ENCODE measurements at regions not wholly inside any gene's neighbourhood (a gene's known extent, or its start where the extent isn't known, plus 50 kb on each side); places are given as distances from the start of the nearest gene placed in this dataset.
"Not testable (repeated sequence)": the region's sequence is repeated elsewhere in the genome, so short reads cannot be mapped to it uniquely, and the experiment has no call there.

DNA sequence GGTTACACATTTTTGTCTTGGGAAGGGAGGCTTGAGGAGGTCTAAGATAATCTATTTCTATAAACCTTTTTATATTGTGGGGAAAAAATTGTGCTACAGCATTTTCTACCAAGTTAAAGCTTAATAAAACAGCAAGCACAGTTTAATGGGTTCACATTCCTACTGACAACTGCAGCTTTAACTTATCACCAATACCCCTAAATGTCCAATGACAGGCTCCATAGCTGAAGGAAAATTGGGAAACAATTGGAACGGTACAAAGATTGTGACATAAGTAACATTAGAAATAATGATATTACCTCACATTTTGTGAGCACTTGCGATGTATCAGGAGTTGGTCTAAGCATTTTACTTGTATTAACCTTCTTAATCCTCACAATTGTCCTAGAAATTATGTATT lies 79.5 kb upstream of the HAPLN1 start:
- Histone ChIP-seq H3F3A (replicated peaks; ENCODE audit: insufficient read depth) (no peaks in the 10 kb centered on the region), H4K20me1 (ENCODE audit: insufficient read depth) (no peaks in the 10 kb centered on the region), H3K36me3 (replicated peaks in 1 of 2; ENCODE audit: control insufficient read depth in 1 of 2, insufficient read depth in 2 of 2, low read length in 1 of 2) (no peaks in the 10 kb centered on the region), H3K27me3 (ENCODE audit: insufficient read depth) (no peaks in the 10 kb centered on the region), H3K4me2 (no peak overlapping the region), H3K9ac (no peak overlapping the region), H3K79me2 (ENCODE audit: insufficient read depth) (no peaks in the 10 kb centered on the region), H3K27ac (ENCODE audit: low read depth in 2 of 2, low read length in 1 of 2) (no peak overlapping the region), H3K9me3 (no peaks in the 10 kb centered on the region), H3K4me1 (ENCODE audit: control insufficient read depth in 1 of 2, insufficient read depth in 2 of 2, low read depth in 1 of 2, low read length in 1 of 2) (no peaks in the 10 kb centered on the region), H3K9me2 (no peaks in the 10 kb centered on the region), H2AFZ (ENCODE audit: low read depth) (no peak overlapping the region), H3K4me3 (ENCODE audit: low read depth in 2 of 2, low read length in 1 of 2) (no peak overlapping the region)
- WGBS (ENCODE audit: low lambda C conversion rate) = 55% methylated on average over 2 of the region's 2 CpGs
- CTCF ChIA-PET = no interaction called here
- POLR2A ChIA-PET = no interaction called here
- no peak for DNase-seq
- TF ChIP-seq, protein P1, sequence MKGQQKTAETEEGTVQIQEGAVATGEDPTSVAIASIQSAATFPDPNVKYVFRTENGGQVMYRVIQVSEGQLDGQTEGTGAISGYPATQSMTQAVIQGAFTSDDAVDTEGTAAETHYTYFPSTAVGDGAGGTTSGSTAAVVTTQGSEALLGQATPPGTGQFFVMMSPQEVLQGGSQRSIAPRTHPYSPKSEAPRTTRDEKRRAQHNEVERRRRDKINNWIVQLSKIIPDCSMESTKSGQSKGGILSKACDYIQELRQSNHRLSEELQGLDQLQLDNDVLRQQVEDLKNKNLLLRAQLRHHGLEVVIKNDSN (IDR thresholded peaks at IDR 0.05; ENCODE audit: borderline replicate concordance, low read depth) = no peak
- no peak for TF ChIP-seq TEAD4 (IDR thresholded peaks at IDR 0.05; ENCODE audit: borderline replicate concordance, insufficient read depth)
- no peak for TF ChIP-seq POLR2AphosphoS5 (IDR thresholded peaks at IDR 0.05; ENCODE audit: low read depth, low read length)
- TF ChIP-seq, protein P2, sequence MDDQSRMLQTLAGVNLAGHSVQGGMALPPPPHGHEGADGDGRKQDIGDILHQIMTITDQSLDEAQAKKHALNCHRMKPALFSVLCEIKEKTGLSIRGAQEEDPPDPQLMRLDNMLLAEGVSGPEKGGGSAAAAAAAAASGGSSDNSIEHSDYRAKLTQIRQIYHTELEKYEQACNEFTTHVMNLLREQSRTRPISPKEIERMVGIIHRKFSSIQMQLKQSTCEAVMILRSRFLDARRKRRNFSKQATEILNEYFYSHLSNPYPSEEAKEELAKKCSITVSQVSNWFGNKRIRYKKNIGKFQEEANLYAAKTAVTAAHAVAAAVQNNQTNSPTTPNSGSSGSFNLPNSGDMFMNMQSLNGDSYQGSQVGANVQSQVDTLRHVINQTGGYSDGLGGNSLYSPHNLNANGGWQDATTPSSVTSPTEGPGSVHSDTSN (IDR thresholded peaks at IDR 0.05) = no peak
- no peak for TF ChIP-seq TAF1 (IDR thresholded peaks at IDR 0.05; ENCODE audit: borderline replicate concordance, low read depth, low read length)
- no peak for TF ChIP-seq MEF2A (IDR thresholded peaks at IDR 0.05; ENCODE audit: borderline replicate concordance, low read depth)
- TF ChIP-seq NFIC (IDR thresholded peaks at IDR 0.05; ENCODE audit: borderline replicate concordance) = no peak
- no peak for TF ChIP-seq MXI1 (IDR thresholded peaks at IDR 0.05; ENCODE audit: low read depth, low read length)
- no peak for TF ChIP-seq NRF1 (IDR thresholded peaks at IDR 0.05; ENCODE audit: low read depth, low read length)
- TF ChIP-seq, protein P3, sequence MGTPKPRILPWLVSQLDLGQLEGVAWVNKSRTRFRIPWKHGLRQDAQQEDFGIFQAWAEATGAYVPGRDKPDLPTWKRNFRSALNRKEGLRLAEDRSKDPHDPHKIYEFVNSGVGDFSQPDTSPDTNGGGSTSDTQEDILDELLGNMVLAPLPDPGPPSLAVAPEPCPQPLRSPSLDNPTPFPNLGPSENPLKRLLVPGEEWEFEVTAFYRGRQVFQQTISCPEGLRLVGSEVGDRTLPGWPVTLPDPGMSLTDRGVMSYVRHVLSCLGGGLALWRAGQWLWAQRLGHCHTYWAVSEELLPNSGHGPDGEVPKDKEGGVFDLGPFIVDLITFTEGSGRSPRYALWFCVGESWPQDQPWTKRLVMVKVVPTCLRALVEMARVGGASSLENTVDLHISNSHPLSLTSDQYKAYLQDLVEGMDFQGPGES (IDR thresholded peaks at IDR 0.05; ENCODE audit: low read depth, low read length) = no peak
- TF ChIP-seq TCF12 (IDR thresholded peaks at IDR 0.05) = no peak
- TF ChIP-seq SMC3 (IDR thresholded peaks at IDR 0.05; ENCODE audit: low read depth, low read length) = no peak
- TF ChIP-seq GATA2 (CRISPR knock-in tag; IDR thresholded peaks at IDR 0.05) = no peak
- TF ChIP-seq GABPA (IDR thresholded peaks at IDR 0.05; ENCODE audit: low read depth) = no peak
- TF ChIP-seq JUND (IDR thresholded peaks at IDR 0.05) = no peak
- no peak for TF ChIP-seq SIN3A (IDR thresholded peaks at IDR 0.05; ENCODE audit: borderline replicate concordance, low read depth, low read length)
- TF ChIP-seq, protein P4, sequence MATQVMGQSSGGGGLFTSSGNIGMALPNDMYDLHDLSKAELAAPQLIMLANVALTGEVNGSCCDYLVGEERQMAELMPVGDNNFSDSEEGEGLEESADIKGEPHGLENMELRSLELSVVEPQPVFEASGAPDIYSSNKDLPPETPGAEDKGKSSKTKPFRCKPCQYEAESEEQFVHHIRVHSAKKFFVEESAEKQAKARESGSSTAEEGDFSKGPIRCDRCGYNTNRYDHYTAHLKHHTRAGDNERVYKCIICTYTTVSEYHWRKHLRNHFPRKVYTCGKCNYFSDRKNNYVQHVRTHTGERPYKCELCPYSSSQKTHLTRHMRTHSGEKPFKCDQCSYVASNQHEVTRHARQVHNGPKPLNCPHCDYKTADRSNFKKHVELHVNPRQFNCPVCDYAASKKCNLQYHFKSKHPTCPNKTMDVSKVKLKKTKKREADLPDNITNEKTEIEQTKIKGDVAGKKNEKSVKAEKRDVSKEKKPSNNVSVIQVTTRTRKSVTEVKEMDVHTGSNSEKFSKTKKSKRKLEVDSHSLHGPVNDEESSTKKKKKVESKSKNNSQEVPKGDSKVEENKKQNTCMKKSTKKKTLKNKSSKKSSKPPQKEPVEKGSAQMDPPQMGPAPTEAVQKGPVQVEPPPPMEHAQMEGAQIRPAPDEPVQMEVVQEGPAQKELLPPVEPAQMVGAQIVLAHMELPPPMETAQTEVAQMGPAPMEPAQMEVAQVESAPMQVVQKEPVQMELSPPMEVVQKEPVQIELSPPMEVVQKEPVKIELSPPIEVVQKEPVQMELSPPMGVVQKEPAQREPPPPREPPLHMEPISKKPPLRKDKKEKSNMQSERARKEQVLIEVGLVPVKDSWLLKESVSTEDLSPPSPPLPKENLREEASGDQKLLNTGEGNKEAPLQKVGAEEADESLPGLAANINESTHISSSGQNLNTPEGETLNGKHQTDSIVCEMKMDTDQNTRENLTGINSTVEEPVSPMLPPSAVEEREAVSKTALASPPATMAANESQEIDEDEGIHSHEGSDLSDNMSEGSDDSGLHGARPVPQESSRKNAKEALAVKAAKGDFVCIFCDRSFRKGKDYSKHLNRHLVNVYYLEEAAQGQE (IDR thresholded peaks at IDR 0.05; ENCODE audit: low read depth, low read length) = no peak
- no peak for TF ChIP-seq RAD21 (IDR thresholded peaks at IDR 0.05; ENCODE audit: low read length)
- TF ChIP-seq EP300 (IDR thresholded peaks at IDR 0.05; ENCODE audit: borderline replicate concordance in 1 of 2, low read depth in 1 of 2, low read length in 1 of 2) = no peak
- TF ChIP-seq, protein P5, sequence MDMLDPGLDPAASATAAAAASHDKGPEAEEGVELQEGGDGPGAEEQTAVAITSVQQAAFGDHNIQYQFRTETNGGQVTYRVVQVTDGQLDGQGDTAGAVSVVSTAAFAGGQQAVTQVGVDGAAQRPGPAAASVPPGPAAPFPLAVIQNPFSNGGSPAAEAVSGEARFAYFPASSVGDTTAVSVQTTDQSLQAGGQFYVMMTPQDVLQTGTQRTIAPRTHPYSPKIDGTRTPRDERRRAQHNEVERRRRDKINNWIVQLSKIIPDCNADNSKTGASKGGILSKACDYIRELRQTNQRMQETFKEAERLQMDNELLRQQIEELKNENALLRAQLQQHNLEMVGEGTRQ (IDR thresholded peaks at IDR 0.05; ENCODE audit: borderline replicate concordance, low read depth, low read length) = no peak

DNA sequence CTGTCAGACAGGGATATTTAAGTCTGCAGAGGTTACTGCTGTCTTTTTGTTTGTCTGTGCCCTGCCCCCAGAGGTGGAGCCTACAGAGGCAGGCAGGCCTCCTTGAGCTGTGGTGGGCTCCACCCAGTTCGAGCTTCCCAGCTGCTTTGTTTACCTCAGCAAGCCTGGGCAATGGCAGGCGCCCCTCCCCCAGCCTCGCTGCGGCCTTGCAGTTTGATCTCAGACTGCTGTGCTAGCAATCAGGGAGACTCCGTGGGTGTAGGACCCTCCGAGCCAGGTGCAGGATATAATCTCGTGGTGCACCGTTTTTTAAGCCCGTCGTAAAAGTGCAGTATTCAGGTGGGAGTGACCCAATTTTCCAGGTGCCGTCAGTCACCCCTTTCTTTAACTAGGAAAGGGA lies 78.4 kb upstream of the HAPLN1 start:
- H3K27me3 ChIP-seq (ENCODE audit: insufficient read depth); H3K4me3 ChIP-seq (ENCODE audit: low read depth in 2 of 2, low read length in 1 of 2); H3K79me2 ChIP-seq (ENCODE audit: insufficient read depth); H2AFZ ChIP-seq (ENCODE audit: low read depth); H3K9ac ChIP-seq; DNase-seq; H3F3A ChIP-seq (replicated peaks; ENCODE audit: insufficient read depth); H3K9me3 ChIP-seq; H3K4me1 ChIP-seq (ENCODE audit: control insufficient read depth in 1 of 2, insufficient read depth in 2 of 2, low read depth in 1 of 2, low read length in 1 of 2); H3K36me3 ChIP-seq (replicated peaks in 1 of 2; ENCODE audit: control insufficient read depth in 1 of 2, insufficient read depth in 2 of 2, low read length in 1 of 2); H4K20me1 ChIP-seq (ENCODE audit: insufficient read depth); POLR2A ChIA-PET; H3K9me2 ChIP-seq; H3K27ac ChIP-seq (ENCODE audit: low read depth in 2 of 2, low read length in 1 of 2); H3K4me2 ChIP-seq; CTCF ChIA-PET: not testable (repeated sequence)
- 89% methylated on average over 3 of the region's 11 CpGs for WGBS (ENCODE audit: low lambda C conversion rate)

Measured in SK-N-SH (cell line).